OCI-LY3 (cell line): ENCODE measurements at regions not wholly inside any gene's neighbourhood (a gene's known extent, or its start where the extent isn't known, plus 50 kb on each side); places are given as distances from the start of the nearest gene placed in this dataset.

Experiments used
- H2AFZ ChIP-seq: fragments of 200-600, 300-600 bp; shearing (Covaris generic); 2 replicates; pipeline ENCODE4 v1.6.0; 2014; ENCODE audit warnings: antibody characterized with exemption, low read depth, low read length
- H3K27ac ChIP-seq: fragments of 200-600, 300-600 bp; sonication (generic); 2 replicates; pipeline ENCODE4 v1.5.1; 2014; ENCODE audit warnings: mild to moderate bottlenecking, low read length, moderate library complexity, mixed read lengths
- H3K27me3 ChIP-seq: fragments of 200-600, 300-600 bp; sonication (generic); 2 replicates; pipeline ENCODE4 v1.6.1; 2014; ENCODE audit warnings: low read depth, low read length, mixed read lengths
- H3K36me3 ChIP-seq: fragments of 200-600, 300-600 bp; sonication (generic); replicated peaks from 2 replicates; pipeline ENCODE3; 2014; ENCODE audit warnings: low read depth, low read length, mixed read lengths
- H3K4me1 ChIP-seq: fragments of 300-600, 200-600 bp; sonication (generic); 2 replicates; pipeline ENCODE4 v1.6.1; 2014; ENCODE audit warnings: low read length, mixed read lengths
- H3K4me2 ChIP-seq: fragments of 200-600, 300-600 bp; sonication (generic); 2 replicates; pipeline ENCODE4 v1.6.1; 2014; ENCODE audit warnings: low read length, mixed read lengths
- H3K4me3 ChIP-seq: fragments of 300-600, 200-600 bp; sonication (generic); 2 replicates; pipeline ENCODE4 v1.5.1; 2014; ENCODE audit warnings: antibody characterized with exemption, mild to moderate bottlenecking, low read length, moderate library complexity
- H3K79me2 ChIP-seq: fragments of 300-600, 200-600 bp; shearing (Covaris generic); 2 replicates; pipeline ENCODE4 v1.6.1; 2014; ENCODE audit warnings: mild to moderate bottlenecking, low read length, mixed read lengths
- H3K9ac ChIP-seq: fragments of 300-600, 200-600 bp; shearing (Covaris generic); 2 replicates; pipeline ENCODE4 v1.6.0; 2014; ENCODE audit warnings: mild to moderate bottlenecking, low read length, moderate library complexity
- H3K9me3 ChIP-seq: fragments of 200-600, 300-600 bp; shearing (Covaris generic); 2 replicates; pipeline ENCODE4 v1.6.1; 2014; ENCODE audit warnings: low read length, mixed read lengths; ENCODE audit not compliant: insufficient read depth
- H4K20me1 ChIP-seq: fragments of 200-600, 300-600 bp; sonication (generic); 2 replicates; pipeline ENCODE4 v1.6.1; 2016; ENCODE audit warnings: low read length, mixed read lengths; ENCODE audit not compliant: insufficient read depth
- EZH2phosphoT487 ChIP-seq: fragments of 200-600 bp; shearing (Covaris generic); IDR thresholded peaks from 2 replicates; pipeline ENCODE4 v1.6.1; 2018; ENCODE audit warnings: antibody characterized with exemption, mixed run types, low read depth
- TF ChIP-seq, protein P1 (sequence below): fragments of 200-600, 300-600 bp; sonication (generic); IDR thresholded peaks from 2 replicates; pipeline ENCODE4 v1.5.1; 2014; ENCODE audit warnings: antibody characterized with exemption, low read length, low read depth

DNA sequence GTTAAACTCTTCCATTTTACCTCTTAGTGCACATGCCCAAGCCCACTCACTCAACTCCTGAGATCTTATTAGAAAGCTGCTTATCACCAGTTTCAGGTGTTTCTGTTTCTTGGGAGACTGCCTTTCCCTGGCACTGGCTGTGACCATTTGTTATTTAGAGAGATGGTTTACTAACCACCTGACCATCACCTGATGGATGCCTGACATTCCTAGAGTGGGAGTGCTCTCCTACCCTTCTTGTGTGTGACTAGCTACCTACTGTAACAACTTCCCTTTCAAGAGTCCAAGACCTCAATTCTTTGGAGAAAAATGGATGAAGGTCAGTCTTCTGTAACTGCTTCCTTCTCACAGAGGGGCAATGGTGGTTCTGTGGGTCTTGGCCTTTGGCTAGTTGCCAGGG, 755.2 kb upstream of the ADAMTS5 start:
- Histone ChIP-seq H3K27me3 (no peaks in the 10 kb centered on the region), H2AFZ (no peak overlapping the region), H3K4me1 (no peaks in the 10 kb centered on the region), H3K9ac (no peak overlapping the region), H3K79me2 (no peaks in the 10 kb centered on the region), H3K27ac (no peak overlapping the region), H3K9me3 (no peaks in the 10 kb centered on the region), H3K36me3 (no peaks in the 10 kb centered on the region), H3K4me2 (no peak overlapping the region), H3K4me3 (no peak overlapping the region), H4K20me1 (no peaks in the 10 kb centered on the region)
- no peak for TF ChIP-seq EZH2phosphoT487
- TF ChIP-seq, protein P1, sequence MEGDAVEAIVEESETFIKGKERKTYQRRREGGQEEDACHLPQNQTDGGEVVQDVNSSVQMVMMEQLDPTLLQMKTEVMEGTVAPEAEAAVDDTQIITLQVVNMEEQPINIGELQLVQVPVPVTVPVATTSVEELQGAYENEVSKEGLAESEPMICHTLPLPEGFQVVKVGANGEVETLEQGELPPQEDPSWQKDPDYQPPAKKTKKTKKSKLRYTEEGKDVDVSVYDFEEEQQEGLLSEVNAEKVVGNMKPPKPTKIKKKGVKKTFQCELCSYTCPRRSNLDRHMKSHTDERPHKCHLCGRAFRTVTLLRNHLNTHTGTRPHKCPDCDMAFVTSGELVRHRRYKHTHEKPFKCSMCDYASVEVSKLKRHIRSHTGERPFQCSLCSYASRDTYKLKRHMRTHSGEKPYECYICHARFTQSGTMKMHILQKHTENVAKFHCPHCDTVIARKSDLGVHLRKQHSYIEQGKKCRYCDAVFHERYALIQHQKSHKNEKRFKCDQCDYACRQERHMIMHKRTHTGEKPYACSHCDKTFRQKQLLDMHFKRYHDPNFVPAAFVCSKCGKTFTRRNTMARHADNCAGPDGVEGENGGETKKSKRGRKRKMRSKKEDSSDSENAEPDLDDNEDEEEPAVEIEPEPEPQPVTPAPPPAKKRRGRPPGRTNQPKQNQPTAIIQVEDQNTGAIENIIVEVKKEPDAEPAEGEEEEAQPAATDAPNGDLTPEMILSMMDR = no peak

DNA sequence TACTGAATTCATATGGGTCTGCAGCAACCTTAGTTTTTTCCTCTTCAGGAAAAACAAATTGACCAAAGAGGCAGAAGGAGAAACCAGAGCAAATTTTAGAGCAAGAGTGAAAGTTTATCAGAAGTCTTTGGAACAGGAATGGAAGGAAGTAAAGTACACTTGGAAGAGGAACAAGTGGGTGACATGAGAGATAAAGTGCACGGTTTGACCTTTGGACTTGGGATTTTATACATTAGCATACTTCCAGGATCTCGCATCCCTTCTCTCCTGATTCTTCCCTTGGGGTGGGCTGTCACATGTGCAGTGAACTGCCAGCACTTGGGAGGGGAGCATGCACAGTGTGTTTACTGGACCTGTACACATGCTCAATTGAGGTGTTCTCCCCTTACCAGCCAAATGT, 754.8 kb upstream of the ADAMTS5 start:
- H2AFZ ChIP-seq = no peak overlapping the region
- H3K79me2 ChIP-seq = no peaks in the 10 kb centered on the region
- H4K20me1 ChIP-seq = no peaks in the 10 kb centered on the region
- H3K27ac ChIP-seq = no peak overlapping the region
- H3K36me3 ChIP-seq = no peaks in the 10 kb centered on the region
- TF ChIP-seq, protein P1 = no peak
- no peak for TF ChIP-seq EZH2phosphoT487
- H3K4me2 ChIP-seq = no peak overlapping the region
- no peaks in the 10 kb centered on the region for H3K9me3 ChIP-seq
- H3K4me1 ChIP-seq = no peaks in the 10 kb centered on the region
- H3K9ac ChIP-seq = no peak overlapping the region
- H3K27me3 ChIP-seq = no peaks in the 10 kb centered on the region
- no peak overlapping the region for H3K4me3 ChIP-seq

DNA sequence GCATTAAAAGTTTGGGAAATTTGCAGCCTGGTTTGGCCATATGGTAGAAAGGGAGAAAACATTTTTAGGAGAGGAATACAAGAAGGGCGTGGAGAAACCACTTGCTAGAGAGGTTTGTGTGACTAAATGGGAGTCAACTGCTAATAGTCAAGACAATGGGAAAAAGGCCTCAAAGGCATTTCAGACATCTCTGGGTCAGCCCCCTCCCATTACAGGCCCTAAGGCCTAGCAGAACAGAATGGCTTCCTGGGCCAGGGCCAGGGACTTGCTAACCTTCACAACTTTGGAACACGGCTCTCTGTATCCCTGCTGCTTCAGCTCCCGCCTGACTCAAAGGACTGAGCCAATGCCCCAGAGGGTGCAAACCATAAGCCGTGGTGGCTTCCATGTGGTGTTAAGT, 752.3 kb upstream of the ADAMTS5 start:
- TF ChIP-seq, protein P1 = no peak
- no peak for TF ChIP-seq EZH2phosphoT487
- no peaks in the 10 kb centered on the region for H3K27me3 ChIP-seq
- H2AFZ ChIP-seq = no peak overlapping the region
- H3K4me3 ChIP-seq = no peak overlapping the region
- no peaks in the 10 kb centered on the region for H3K79me2 ChIP-seq
- no peak overlapping the region for H3K9ac ChIP-seq
- H4K20me1 ChIP-seq = no peaks in the 10 kb centered on the region
- no peaks in the 10 kb centered on the region for H3K9me3 ChIP-seq
- no peak overlapping the region for H3K4me2 ChIP-seq
- H3K27ac ChIP-seq = no peak overlapping the region
- H3K4me1 ChIP-seq = no peaks in the 10 kb centered on the region
- H3K36me3 ChIP-seq = no peaks in the 10 kb centered on the region

DNA sequence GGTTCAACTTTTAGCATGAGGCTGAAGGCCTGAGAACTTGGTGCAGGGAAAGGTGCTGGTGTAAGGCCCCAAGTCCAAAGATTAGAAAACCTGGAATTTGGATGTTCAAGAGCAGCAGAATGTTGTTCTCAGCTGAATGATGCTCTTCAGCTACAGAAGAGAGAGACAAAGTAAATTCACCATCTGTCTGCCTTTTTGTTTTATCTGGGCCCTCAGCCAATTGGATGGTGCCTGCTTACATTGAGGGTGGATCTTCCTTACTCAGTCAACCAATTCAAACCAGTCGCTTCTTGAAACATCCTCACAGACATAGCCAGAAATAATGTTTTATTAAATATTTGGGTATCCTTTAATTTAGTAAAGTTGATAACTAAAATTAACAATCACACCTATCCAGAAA, 748.2 kb upstream of the ADAMTS5 start:
- Histone ChIP-seq H3K27me3 (no peaks in the 10 kb centered on the region), H3K79me2 (no peaks in the 10 kb centered on the region), H3K4me2 (no peak overlapping the region)

More for the DNA sequence above, 748.2 kb upstream of the ADAMTS5 start:
- TF ChIP-seq, protein P1 = no peak
- TF ChIP-seq EZH2phosphoT487 = no peak
- Histone ChIP-seq H3K9ac (no peak overlapping the region), H4K20me1 (no peaks in the 10 kb centered on the region), H3K4me1 (peaks cover 5% of the 10 kb centered on the region; the same call in 1 of the 2 replicates), H3K36me3 (no peaks in the 10 kb centered on the region), H3K9me3 (no peaks in the 10 kb centered on the region), H3K4me3 (no peak overlapping the region), H3K27ac (no peak overlapping the region), H2AFZ (no peak overlapping the region)
